Transverse colon (tissue), 4 donors: ENCODE measurements at regions not wholly inside any gene's neighbourhood (a gene's known extent, or its start where the extent isn't known, plus 50 kb on each side); places are given as distances from the start of the nearest gene placed in this dataset.
"Not testable (repeated sequence)": the region's sequence is repeated elsewhere in the genome, so short reads cannot be mapped to it uniquely, and the experiment has no call there.

ENCODE experiments used
- DNase-seq: peaks from one replicate; pipeline ENCODE4 v3.0.0-alpha.2; 2019
- H3K27ac ChIP-seq, 4 donors: fragments of 200-600 bp; sonication (generic); 2 replicates each; pipeline ENCODE4 v1.5.1; 2016 to 2018; ENCODE audit warnings: inconsistent platforms in 4 of 4
- H3K27me3 ChIP-seq: fragments of 200-600 bp; sonication (generic); 2 replicates; pipeline ENCODE4 v1.5.1; 2017; ENCODE audit warnings: inconsistent platforms
- H3K36me3 ChIP-seq, 4 donors: fragments of 200-600 bp; sonication (generic); 2 replicates each; pipeline ENCODE4 v1.5.1; 2017 to 2019; ENCODE audit warnings: inconsistent platforms in 4 of 4
- H3K4me1 ChIP-seq, 4 donors: fragments of 200-600 bp; sonication (generic); 2 replicates each; pipeline ENCODE4 v1.5.1; 2017 to 2020; ENCODE audit warnings: inconsistent platforms in 4 of 4
- H3K4me3 ChIP-seq, 4 donors: fragments of 200-600 bp; sonication (generic); 1 replicate in 1 of 4; 2 replicates in 3 of 4; pipeline versions ENCODE4 v1.5.1 to v1.6.1; 2017 to 2019; ENCODE audit warnings: inconsistent platforms in 4 of 4
- H3K9me3 ChIP-seq, 2 donors: fragments of 200-600 bp; sonication (generic); 2 replicates each; pipeline ENCODE4 v1.5.1; 2017 to 2019; ENCODE audit warnings: inconsistent platforms in 2 of 2
- CTCF ChIP-seq, 5 experiments: fragments of 200-600 bp in 3 of 5; fragments of 450-650 bp in 2 of 5; sonication (generic) in 3 of 5; IDR thresholded peaks; 1 replicate in 2 of 5; 2 replicates in 3 of 5; pipeline ENCODE4 v1.5.1; 2016 to 2017; ENCODE audit warnings: antibody characterized with exemption in 5 of 5, inconsistent platforms in 3 of 5, mild to moderate bottlenecking in 2 of 5, moderate library complexity in 1 of 5
- EP300 ChIP-seq: sonication (generic); formaldehyde crosslinking; IDR thresholded peaks from one replicate; pipeline ENCODE4 v1.6.1; 2017; ENCODE audit warnings: antibody characterized with exemption, low read depth
- POLR2A ChIP-seq: fragments of 450-650 bp; IDR thresholded peaks from one replicate; pipeline ENCODE4 v1.6.1; 2016; ENCODE audit warnings: antibody characterized with exemption, mild to moderate bottlenecking, moderate library complexity
- POLR2AphosphoS5 ChIP-seq, 3 donors: sonication (generic); formaldehyde crosslinking; IDR thresholded peaks; one replicate each; pipeline ENCODE4 v1.6.1; 2016; ENCODE audit warnings: antibody characterized with exemption in 3 of 3
- WGBS, 2 donors: methylation state at CpG; one replicate each; pipeline ENCODE4 v1.1.5; 2018; ENCODE audit warnings: low coverage in 1 of 2; 5-methylcytosine and 5-hydroxymethylcytosine counted together
- in situ Hi-C, 4 donors: fragments of 200-750 bp; cut with MboI; loops; one replicate each; pipeline versions ENCODE4 v1.15.0 to v1.15.1; 2017; ENCODE audit warnings: low sequenced_read_pairs in 3 of 4, low pct_ligation_motif_present in 1 of 4, low pct_unique_long_range_greater_than_20kb in 1 of 4
- intact Hi-C: fragments of 100-400 bp; cut with DNase I; formaldehyde crosslinking; loops from one replicate; pipeline ENCODE4 v1.15.1; 2023; ENCODE audit warnings: low total_unique reads

DNA sequence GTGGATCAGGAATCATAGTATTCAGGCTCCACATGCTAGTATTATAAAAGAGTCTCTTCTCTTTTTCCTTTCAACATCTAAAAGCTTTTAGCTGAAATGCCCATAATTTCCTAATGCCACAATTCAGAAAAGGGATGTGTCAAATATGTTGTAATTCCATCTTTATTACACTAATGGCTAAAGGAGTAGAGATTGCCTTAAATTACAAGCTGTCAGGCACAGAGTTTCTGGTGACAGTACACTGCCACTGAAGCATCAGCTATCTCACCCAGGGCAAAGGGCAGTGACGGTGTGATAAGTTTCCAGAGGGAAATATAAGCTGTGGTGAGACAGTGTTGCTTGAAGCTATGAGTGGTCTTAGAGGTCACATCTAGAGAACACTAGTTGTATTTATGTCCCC is 581.1 kb downstream of the KCNT2 start:
- Histone ChIP-seq H3K27me3 (no peaks in the 10 kb centered on the region), H3K4me1 (no peaks in the 10 kb centered on the region), H3K9me3 (no peaks in the 10 kb centered on the region), H3K4me3 (no peak overlapping the region), H3K27ac (no peak overlapping the region), H3K36me3 (no peaks in the 10 kb centered on the region)
- intact Hi-C loops (no loop called here), in situ Hi-C loops (no loop called here)
- 0% methylated on average over 1 of the region's 1 CpG; no CpG with 5 or more reads in 1 of the 2 donors for WGBS, 2 donors
- no peak for TF ChIP-seq CTCF (IDR thresholded peaks at IDR 0.05)
- no peak for TF ChIP-seq EP300
- TF ChIP-seq POLR2A: no peak
- no peak for TF ChIP-seq POLR2AphosphoS5 (IDR thresholded peaks at IDR 0.05)
- no peak for DNase-seq

DNA sequence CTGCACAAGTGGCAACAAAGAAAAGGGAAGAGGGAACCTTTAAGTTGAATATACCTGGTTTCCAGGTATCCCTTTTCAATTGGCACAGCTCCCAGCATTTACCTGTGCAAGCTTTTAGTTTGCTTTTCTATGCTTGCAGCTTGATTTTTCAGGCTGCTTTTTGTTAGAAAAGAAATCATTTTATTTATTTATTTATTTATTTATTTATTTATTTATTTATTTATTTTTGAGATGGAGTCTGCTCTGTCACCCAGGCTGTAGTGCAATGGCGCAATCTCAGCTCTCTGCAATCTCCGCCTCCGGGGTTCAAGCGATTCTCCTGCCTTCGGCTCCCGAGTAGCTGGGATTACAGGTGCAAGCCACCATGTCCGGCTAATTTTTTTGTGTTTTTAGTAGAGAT is 587.1 kb downstream of the KCNT2 start:
- 92% methylated on average over 7 of the region's 7 CpGs; no CpG with 5 or more reads in 1 of the 2 donors for WGBS, 2 donors
- in situ Hi-C loops, H3K9me3 ChIP-seq: not testable (repeated sequence)

GRCh38 chr1:196009362-196009761 is 598.9 kb downstream of the KCNT2 start:
- no peaks in the 10 kb centered on the region for H3K4me1 ChIP-seq
- in situ Hi-C loops: no loop called here
- no peaks in the 10 kb centered on the region for H3K9me3 ChIP-seq
- no peaks in the 10 kb centered on the region for H3K27me3 ChIP-seq
- H3K4me3 ChIP-seq: no peak overlapping the region
- no peak overlapping the region for H3K27ac ChIP-seq
- no peaks in the 10 kb centered on the region for H3K36me3 ChIP-seq
- no peak for DNase-seq
- no peak for TF ChIP-seq POLR2A
- intact Hi-C loops: no loop called here

More for the DNA sequence above, 587.1 kb downstream of the KCNT2 start:
- intact Hi-C loops, H3K27me3 ChIP-seq, H3K27ac ChIP-seq, H3K4me3 ChIP-seq, H3K4me1 ChIP-seq, H3K36me3 ChIP-seq, DNase-seq: not testable (repeated sequence)

DNA sequence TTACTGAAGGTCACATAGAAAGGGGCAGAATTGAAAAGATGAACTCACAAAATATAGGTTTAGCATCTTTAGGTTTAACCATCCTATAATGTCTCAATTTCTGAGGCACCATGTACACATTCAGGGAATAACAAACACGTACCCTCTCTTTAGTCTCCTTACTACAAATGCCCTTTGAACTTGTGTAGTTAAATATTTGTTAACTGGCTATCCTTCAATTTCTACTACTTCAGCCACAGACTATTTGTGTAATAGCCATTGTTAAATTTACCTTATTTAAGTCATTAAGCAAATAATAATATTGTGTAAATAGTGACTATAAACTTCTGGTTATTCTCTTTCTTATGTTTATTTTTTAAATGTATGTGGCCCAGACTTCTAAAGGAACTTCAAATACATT is 600.5 kb downstream of the KCNT2 start:
- no peaks in the 10 kb centered on the region for H3K9me3 ChIP-seq
- no peak for DNase-seq
- intact Hi-C loops: no loop called here
- TF ChIP-seq POLR2AphosphoS5 (IDR thresholded peaks at IDR 0.05): no peak
- no peak for TF ChIP-seq CTCF (IDR thresholded peaks at IDR 0.05)
- no peak for TF ChIP-seq EP300
- no peak for TF ChIP-seq POLR2A
- WGBS, 2 donors: 47 to 50% methylated on average over 1 of the region's 1 CpG
- H3K36me3 ChIP-seq: no peaks in the 10 kb centered on the region
- in situ Hi-C loops: no loop called here
- no peaks in the 10 kb centered on the region for H3K4me1 ChIP-seq
- H3K27ac ChIP-seq: no peak overlapping the region
- H3K4me3 ChIP-seq: no peak overlapping the region
- H3K27me3 ChIP-seq: no peaks in the 10 kb centered on the region

- 88% methylated on average over 1 of the region's 1 CpG; no CpG with 5 or more reads in 1 of the 2 donors for WGBS, 2 donors
- TF ChIP-seq POLR2AphosphoS5 (IDR thresholded peaks at IDR 0.05) (no peak), EP300 (no peak), CTCF (IDR thresholded peaks at IDR 0.05) (no peak), POLR2A (no peak)
- no peaks in the 10 kb centered on the region for H3K9me3 ChIP-seq
- H3K4me1 ChIP-seq: no peaks in the 10 kb centered on the region
- in situ Hi-C loops (no loop called here), intact Hi-C loops (no loop called here)
- H3K27me3 ChIP-seq: no peaks in the 10 kb centered on the region
- H3K36me3 ChIP-seq: no peaks in the 10 kb centered on the region
- no peak overlapping the region for H3K27ac ChIP-seq
- no peak for DNase-seq
- H3K4me3 ChIP-seq: no peak overlapping the region
Observed at GRCh38 chr1:196005426-196005825, 602.8 kb downstream of the KCNT2 start.

- H3K4me3 ChIP-seq, in situ Hi-C loops, H3K4me1 ChIP-seq, H3K36me3 ChIP-seq, H3K9me3 ChIP-seq, DNase-seq, intact Hi-C loops, H3K27ac ChIP-seq, H3K27me3 ChIP-seq: not testable (repeated sequence)
- 72 to 75% methylated on average over 5 of the region's 5 CpGs for WGBS, 2 donors
Observed at GRCh38 chr1:196004388-196004787, 603.9 kb downstream of the KCNT2 start.
